OCI-LY1 (cell line): ENCODE measurements at regions not wholly inside any gene's neighbourhood (a gene's known extent, or its start where the extent isn't known, plus 50 kb on each side); places are given as distances from the start of the nearest gene placed in this dataset.

Experiments
- CTCF ChIP-seq: fragments of 200-600 bp; sonication (generic), shearing (Covaris generic); IDR thresholded peaks from 2 replicates; pipeline ENCODE4 v1.5.1; 2017; ENCODE audit warnings: mild to moderate bottlenecking, antibody characterized with exemption, low read length, moderate library complexity, mixed read lengths
- EZH2 ChIP-seq: fragments of 200-600 bp; sonication (generic), shearing (Covaris generic); IDR thresholded peaks from 2 replicates; pipeline ENCODE4 v1.8.0; 2017; ENCODE audit warnings: borderline replicate concordance, mixed run types, mild to moderate bottlenecking, antibody characterized with exemption, low read length, moderate library complexity, mixed read lengths

- no peak for TF ChIP-seq CTCF
- no peak for TF ChIP-seq EZH2
These were observed 458.9 kb upstream of the STXBP6 start for GRCh38 chr14:25508845-25509244.
